HL-60 (cell line): ENCODE measurements at regions not wholly inside any gene's neighbourhood (a gene's known extent, or its start where the extent isn't known, plus 50 kb on each side); places are given as distances from the start of the nearest gene placed in this dataset.

Experiments
- DNase-seq, 2 experiments: peaks; one replicate each; pipeline ENCODE4 v3.0.0-alpha.2; 2010 to 2020; ENCODE audit warnings: low read depth in 1 of 2, low spot score in 1 of 2
- H3K27ac ChIP-seq: fragments of 250-450 bp; sonication (Bioruptor Pico); replicated peaks from 2 replicates; pipeline ENCODE4 v1.5.1; 2020; ENCODE audit warnings: mild to moderate bottlenecking, moderate library complexity
- H3K27me3 ChIP-seq: fragments of 250-450 bp; sonication (Bioruptor Pico); 2 replicates; pipeline ENCODE4 v1.5.1; 2021; ENCODE audit warnings: mild to moderate bottlenecking, moderate library complexity; ENCODE audit not compliant: insufficient read depth, poor library complexity, severe bottlenecking
- H3K4me3 ChIP-seq: replicated peaks from 2 replicates; pipeline ENCODE4 v1.5.1; 2011; ENCODE audit warnings: mild to moderate bottlenecking, control low read depth, low read length; ENCODE audit not compliant: insufficient read depth
- GABPA ChIP-seq: IDR thresholded peaks from 2 replicates; pipeline ENCODE4 v1.6.1; 2012; ENCODE audit warnings: low read depth
- POLR2AphosphoS5 ChIP-seq: IDR thresholded peaks from 2 replicates; pipeline ENCODE4 v1.6.1; 2012; ENCODE audit warnings: low read depth
- SPI1 ChIP-seq: IDR thresholded peaks from 2 replicates; pipeline ENCODE4 v1.6.1; 2012; ENCODE audit warnings: low read depth, mild to moderate bottlenecking, borderline replicate concordance
- TF ChIP-seq, protein P1 (sequence below): IDR thresholded peaks from one replicate; pipeline ENCODE4 v1.5.1; 2011; ENCODE audit warnings: low read length, control low read depth, inconsistent platforms; ENCODE audit not compliant: insufficient read depth
- TF ChIP-seq, protein P2 (sequence below): IDR thresholded peaks from 2 replicates; pipeline ENCODE4 v1.6.1; 2012; ENCODE audit warnings: low read depth; ENCODE audit not compliant: insufficient replicate concordance

- no peak for DNase-seq
- no peak for TF ChIP-seq SPI1
- no peak for TF ChIP-seq GABPA
- TF ChIP-seq, protein P1, sequence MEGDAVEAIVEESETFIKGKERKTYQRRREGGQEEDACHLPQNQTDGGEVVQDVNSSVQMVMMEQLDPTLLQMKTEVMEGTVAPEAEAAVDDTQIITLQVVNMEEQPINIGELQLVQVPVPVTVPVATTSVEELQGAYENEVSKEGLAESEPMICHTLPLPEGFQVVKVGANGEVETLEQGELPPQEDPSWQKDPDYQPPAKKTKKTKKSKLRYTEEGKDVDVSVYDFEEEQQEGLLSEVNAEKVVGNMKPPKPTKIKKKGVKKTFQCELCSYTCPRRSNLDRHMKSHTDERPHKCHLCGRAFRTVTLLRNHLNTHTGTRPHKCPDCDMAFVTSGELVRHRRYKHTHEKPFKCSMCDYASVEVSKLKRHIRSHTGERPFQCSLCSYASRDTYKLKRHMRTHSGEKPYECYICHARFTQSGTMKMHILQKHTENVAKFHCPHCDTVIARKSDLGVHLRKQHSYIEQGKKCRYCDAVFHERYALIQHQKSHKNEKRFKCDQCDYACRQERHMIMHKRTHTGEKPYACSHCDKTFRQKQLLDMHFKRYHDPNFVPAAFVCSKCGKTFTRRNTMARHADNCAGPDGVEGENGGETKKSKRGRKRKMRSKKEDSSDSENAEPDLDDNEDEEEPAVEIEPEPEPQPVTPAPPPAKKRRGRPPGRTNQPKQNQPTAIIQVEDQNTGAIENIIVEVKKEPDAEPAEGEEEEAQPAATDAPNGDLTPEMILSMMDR = no peak
- H3K27ac ChIP-seq = no peak overlapping the region
- H3K27me3 ChIP-seq = no peaks in the 10 kb centered on the region
- no peak overlapping the region for H3K4me3 ChIP-seq
These were observed 461.5 kb upstream of the MKI67 start for GRCh38 chr10:128587689-128588088.

DNA sequence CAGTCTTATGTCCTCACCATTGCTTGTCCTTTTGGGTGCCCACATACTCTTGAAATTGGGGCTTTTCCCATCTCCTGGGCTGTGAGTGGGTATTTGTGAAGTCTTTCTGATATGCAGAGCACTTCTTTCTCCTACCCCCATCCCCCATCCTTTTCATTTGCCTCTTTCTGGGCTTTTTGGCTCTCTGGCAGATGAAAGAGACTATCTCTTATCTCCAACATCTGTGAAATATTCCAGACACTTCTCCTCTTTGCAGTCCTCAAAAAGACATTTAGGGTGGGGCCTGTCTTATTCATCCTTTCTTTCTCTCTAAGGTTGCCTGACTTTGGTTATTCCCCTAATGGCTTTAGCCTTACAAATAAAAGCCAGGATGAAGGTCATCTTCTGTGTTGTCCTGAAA lies 462.2 kb upstream of the MKI67 start:
- Histone ChIP-seq H3K27me3 (no peaks in the 10 kb centered on the region), H3K27ac (no peak overlapping the region), H3K4me3 (no peak overlapping the region)
- DNase-seq = no peak
- TF ChIP-seq, protein P1 = no peak
- TF ChIP-seq, protein P2, sequence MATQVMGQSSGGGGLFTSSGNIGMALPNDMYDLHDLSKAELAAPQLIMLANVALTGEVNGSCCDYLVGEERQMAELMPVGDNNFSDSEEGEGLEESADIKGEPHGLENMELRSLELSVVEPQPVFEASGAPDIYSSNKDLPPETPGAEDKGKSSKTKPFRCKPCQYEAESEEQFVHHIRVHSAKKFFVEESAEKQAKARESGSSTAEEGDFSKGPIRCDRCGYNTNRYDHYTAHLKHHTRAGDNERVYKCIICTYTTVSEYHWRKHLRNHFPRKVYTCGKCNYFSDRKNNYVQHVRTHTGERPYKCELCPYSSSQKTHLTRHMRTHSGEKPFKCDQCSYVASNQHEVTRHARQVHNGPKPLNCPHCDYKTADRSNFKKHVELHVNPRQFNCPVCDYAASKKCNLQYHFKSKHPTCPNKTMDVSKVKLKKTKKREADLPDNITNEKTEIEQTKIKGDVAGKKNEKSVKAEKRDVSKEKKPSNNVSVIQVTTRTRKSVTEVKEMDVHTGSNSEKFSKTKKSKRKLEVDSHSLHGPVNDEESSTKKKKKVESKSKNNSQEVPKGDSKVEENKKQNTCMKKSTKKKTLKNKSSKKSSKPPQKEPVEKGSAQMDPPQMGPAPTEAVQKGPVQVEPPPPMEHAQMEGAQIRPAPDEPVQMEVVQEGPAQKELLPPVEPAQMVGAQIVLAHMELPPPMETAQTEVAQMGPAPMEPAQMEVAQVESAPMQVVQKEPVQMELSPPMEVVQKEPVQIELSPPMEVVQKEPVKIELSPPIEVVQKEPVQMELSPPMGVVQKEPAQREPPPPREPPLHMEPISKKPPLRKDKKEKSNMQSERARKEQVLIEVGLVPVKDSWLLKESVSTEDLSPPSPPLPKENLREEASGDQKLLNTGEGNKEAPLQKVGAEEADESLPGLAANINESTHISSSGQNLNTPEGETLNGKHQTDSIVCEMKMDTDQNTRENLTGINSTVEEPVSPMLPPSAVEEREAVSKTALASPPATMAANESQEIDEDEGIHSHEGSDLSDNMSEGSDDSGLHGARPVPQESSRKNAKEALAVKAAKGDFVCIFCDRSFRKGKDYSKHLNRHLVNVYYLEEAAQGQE = no peak
- TF ChIP-seq POLR2AphosphoS5 = no peak
- no peak for TF ChIP-seq GABPA
- TF ChIP-seq SPI1 = no peak

DNA sequence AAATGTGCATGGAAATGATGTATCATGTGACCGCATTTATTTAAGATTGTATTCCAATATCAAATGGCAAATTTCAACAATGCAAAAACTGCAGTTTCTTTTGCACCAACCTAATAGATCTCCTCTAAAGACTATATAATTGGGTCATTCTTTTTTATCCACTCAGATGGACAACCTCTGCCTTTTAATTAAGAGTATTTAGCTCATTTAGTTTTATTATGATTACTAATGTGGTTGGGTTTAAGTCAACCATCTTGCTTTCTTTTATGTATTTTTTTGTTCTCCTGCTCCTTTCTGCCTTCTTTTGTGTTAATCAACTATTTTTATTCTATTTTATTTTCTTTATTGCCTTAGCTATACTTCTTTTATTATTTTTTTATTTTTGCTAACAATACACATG lies 468.5 kb upstream of the MKI67 start:
- no peaks in the 10 kb centered on the region for H3K27me3 ChIP-seq
- TF ChIP-seq SPI1 (no peak), POLR2AphosphoS5 (no peak), GABPA (no peak)
- TF ChIP-seq, protein P2 = no peak
- TF ChIP-seq, protein P1 = no peak
- no peak overlapping the region for H3K4me3 ChIP-seq
- no peak overlapping the region for H3K27ac ChIP-seq
- no peak for DNase-seq

DNA sequence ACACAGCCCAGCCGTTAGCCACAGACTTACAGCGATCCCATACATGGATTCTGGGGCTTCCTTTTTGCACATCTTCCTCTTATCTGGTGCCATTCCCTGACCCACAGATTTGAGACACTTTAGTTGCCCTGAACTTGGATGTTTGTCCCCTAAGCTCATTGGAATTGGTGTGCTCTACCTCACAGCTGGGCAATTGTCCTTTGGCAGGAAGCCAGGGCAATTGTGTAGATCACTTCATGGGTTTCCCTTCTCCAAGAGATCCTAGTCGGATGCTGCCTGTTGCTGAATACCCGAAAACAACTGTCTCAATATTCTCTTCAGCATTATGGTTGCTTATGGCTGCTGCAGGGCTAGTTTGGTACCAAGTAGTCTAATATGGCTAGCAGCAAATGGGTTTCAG lies 470.7 kb upstream of the MKI67 start:
- DNase-seq = no peak
- no peak overlapping the region for H3K4me3 ChIP-seq
- TF ChIP-seq SPI1 (no peak), GABPA (no peak), POLR2AphosphoS5 (no peak)
- TF ChIP-seq, protein P1 = no peak
- TF ChIP-seq, protein P2 = no peak

More for the DNA sequence above, 470.7 kb upstream of the MKI67 start:
- Histone ChIP-seq H3K27ac (no peak overlapping the region), H3K27me3 (peaks cover 2% of the 10 kb centered on the region)
